MCF 10A (cell line): ENCODE measurements at regions not wholly inside any gene's neighbourhood (a gene's known extent, or its start where the extent isn't known, plus 50 kb on each side); places are given as distances from the start of the nearest gene placed in this dataset.

ENCODE experiments used
- BruUV-seq: library from RNA; stranded (reverse); fragments of 400-500 nt; replicated peaks from 2 replicates; lab custom pipeline; 2021; lab: Mats Ljungman, UMichigan
- CTCF ChIA-PET: fragments of 300-600 bp; sonication (Branson Sonifier 250); formaldehyde crosslinking; extraction: SDS; loops from one replicate; lab custom pipeline; 2021; ENCODE audit warnings: antibody characterized with exemption, inconsistent platforms; lab: Yijun Ruan, JAX
- POLR2A ChIA-PET: fragments of 300-600, 350-650 bp; sonication (Branson Sonifier 250); formaldehyde crosslinking; extraction: SDS; loops from one replicate; lab custom pipeline; 2020; ENCODE audit warnings: antibody characterized with exemption, inconsistent platforms; lab: Yijun Ruan, JAX
- DNase-seq: peaks from one replicate; pipeline ENCODE4 v3.0.0-alpha.2; 2018; ENCODE audit not compliant: unreplicated experiment
- H3K27ac Mint-ChIP-seq: one replicate; pipeline ENCODE4 v1.8.0; 2022; ENCODE audit warnings: mild to moderate bottlenecking, low read depth, mixed read lengths; ENCODE audit not compliant: unreplicated experiment
- H3K27me3 Mint-ChIP-seq: one replicate; pipeline ENCODE4 v1.8.0; 2022; ENCODE audit warnings: mixed read lengths; ENCODE audit not compliant: insufficient read depth, unreplicated experiment
- H3K36me3 Mint-ChIP-seq: one replicate; pipeline ENCODE4 v1.8.0; 2022; ENCODE audit warnings: mild to moderate bottlenecking, moderate library complexity, mixed read lengths; ENCODE audit not compliant: insufficient read depth, unreplicated experiment
- H3K4me1 Mint-ChIP-seq: one replicate; pipeline ENCODE4 v1.8.0; 2022; ENCODE audit warnings: mixed read lengths; ENCODE audit not compliant: insufficient read depth, unreplicated experiment
- H3K4me3 Mint-ChIP-seq: one replicate; pipeline ENCODE4 v1.8.0; 2022; ENCODE audit warnings: mild to moderate bottlenecking, moderate library complexity, mixed read lengths; ENCODE audit not compliant: unreplicated experiment
- H3K9me3 Mint-ChIP-seq: one replicate; pipeline ENCODE4 v1.8.0; 2022; ENCODE audit warnings: mixed read lengths; ENCODE audit not compliant: unreplicated experiment
- CTCF ChIP-seq: fragments of 200-600 bp; IDR thresholded peaks from one replicate; pipeline ENCODE4 v1.8.0; 2022; ENCODE audit warnings: antibody characterized with exemption, mild to moderate bottlenecking; ENCODE audit not compliant: unreplicated experiment
- intact Hi-C: fragments of 100-400 bp; cut with micrococcal nuclease; formaldehyde crosslinking; loops from 2 replicates; pipeline ENCODE4 v1.14.1; 2022

GRCh38 chr16:62940569-62940968, 904.3 kb upstream of the CDH8 start:
- POLR2A ChIA-PET = no interaction called here
- CTCF ChIA-PET = no interaction called here
- BruUV-seq = no TSS peak

GRCh38 chr16:62939687-62940086, 903.4 kb upstream of the CDH8 start:
- no peak for TF ChIP-seq CTCF
- H3K27ac Mint-ChIP-seq = no peak overlapping the region

More at GRCh38 chr16:62940569-62940968, 904.3 kb upstream of the CDH8 start:
- Mint-ChIP-seq H3K27me3 (peaks cover 44% of the 10 kb centered on the region), H3K4me1 (no peaks in the 10 kb centered on the region), H3K9me3 (peaks cover 14% of the 10 kb centered on the region), H3K36me3 (no peaks in the 10 kb centered on the region), H3K27ac (no peak overlapping the region), H3K4me3 (no peak overlapping the region)
- DNase-seq = no peak
- no peak for TF ChIP-seq CTCF
- intact Hi-C loops = no loop called here

GRCh38 chr16:62933929-62934328, 897.7 kb upstream of the CDH8 start:
- Mint-ChIP-seq H3K9me3 (peaks cover 25% of the 10 kb centered on the region), H3K27ac (no peak overlapping the region), H3K27me3 (peaks cover 24% of the 10 kb centered on the region), H3K4me1 (no peaks in the 10 kb centered on the region), H3K36me3 (no peaks in the 10 kb centered on the region), H3K4me3 (no peak overlapping the region)
- no TSS peak for BruUV-seq
- CTCF ChIA-PET = no interaction called here
- intact Hi-C loops = no loop called here
- POLR2A ChIA-PET = interaction anchor here (0.6 kb wide), 1 partner anchor 1536 kb away, joined by 4 read pairs; no protein-coding TSS in a partner anchor
- TF ChIP-seq CTCF = no peak
- no peak for DNase-seq

More at GRCh38 chr16:62939687-62940086, 903.4 kb upstream of the CDH8 start:
- no peak for DNase-seq
- CTCF ChIA-PET = interaction anchor here (0.7 kb wide), 1 partner anchor 53 kb away, joined by 3 read pairs; no protein-coding TSS in a partner anchor
- Mint-ChIP-seq H3K4me3 (no peak overlapping the region), H3K27me3 (peaks cover 44% of the 10 kb centered on the region), H3K4me1 (no peaks in the 10 kb centered on the region), H3K9me3 (peaks cover 14% of the 10 kb centered on the region), H3K36me3 (no peaks in the 10 kb centered on the region)
- intact Hi-C loops = no loop called here
- POLR2A ChIA-PET = no interaction called here
- no TSS peak for BruUV-seq

- peaks cover 24% of the 10 kb centered on the region for H3K27me3 Mint-ChIP-seq
- ChIA-PET POLR2A (no interaction called here), CTCF (no interaction called here)
- DNase-seq = no peak
- intact Hi-C loops = no loop called here
- H3K4me1 Mint-ChIP-seq = no peaks in the 10 kb centered on the region
- no peak for TF ChIP-seq CTCF
- peaks cover 21% of the 10 kb centered on the region for H3K9me3 Mint-ChIP-seq
- no peak overlapping the region for H3K4me3 Mint-ChIP-seq
- no TSS peak for BruUV-seq
- no peak overlapping the region for H3K27ac Mint-ChIP-seq
- no peaks in the 10 kb centered on the region for H3K36me3 Mint-ChIP-seq
These were observed 893.4 kb upstream of the CDH8 start for GRCh38 chr16:62929593-62929992.
